ENCODE measurements at regions not wholly inside any gene's neighbourhood (a gene's known extent, or its start where the extent isn't known, plus 50 kb on each side); places are given as distances from the start of the nearest gene placed in this dataset.

DNA sequence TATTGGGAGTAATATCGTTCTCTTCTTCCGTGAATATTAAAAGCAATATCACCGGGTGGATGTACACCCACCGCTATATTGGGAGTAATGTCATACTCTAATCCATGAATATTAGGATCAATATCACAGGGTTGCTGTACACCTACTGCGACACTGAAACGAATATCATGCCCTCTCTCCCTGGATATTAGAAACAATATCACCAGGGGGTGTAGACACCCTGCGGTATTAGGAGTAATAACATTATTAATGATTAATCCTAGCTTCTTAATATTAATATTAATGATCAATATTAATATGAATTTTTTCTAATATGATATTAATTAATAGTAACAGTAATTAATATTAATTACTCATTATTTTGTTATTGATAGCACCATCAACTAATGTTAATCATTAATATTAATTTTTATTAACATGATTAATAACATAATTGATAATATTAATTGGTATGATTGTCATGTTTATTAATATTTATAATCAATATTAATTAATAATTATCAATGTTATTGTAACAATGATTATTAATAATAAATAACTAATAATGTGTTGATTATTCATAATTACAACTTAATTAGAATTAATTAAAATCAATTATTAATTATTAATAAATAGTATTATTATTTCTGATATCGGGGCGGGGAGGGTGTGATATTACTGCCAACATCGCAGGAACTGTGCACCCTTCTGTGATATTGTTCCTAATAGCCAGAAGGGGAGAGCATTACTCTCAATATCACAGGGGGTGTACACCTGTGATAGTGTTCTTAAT is 121.3 kb upstream of the C1GALT1 start:
- no peak for DNase-seq

DNA sequence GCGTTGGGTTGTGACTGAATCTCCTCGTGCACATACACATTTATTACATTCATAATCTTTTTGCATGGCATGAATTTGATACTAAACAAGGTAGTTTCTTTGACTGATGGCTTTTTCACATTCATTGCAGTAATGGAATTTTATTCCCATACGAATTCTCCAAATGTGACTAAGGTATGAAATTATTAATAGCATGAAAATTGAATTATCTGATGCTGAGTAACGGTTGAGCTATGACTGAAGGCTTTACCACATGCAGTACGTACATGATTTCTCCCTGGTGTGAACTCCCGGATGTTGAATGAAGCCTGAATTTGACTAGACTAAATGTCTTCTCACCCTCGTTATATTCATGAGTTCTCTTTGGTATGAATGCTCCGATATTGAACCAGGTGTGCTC is 104.4 kb upstream of the C1GALT1 start:
- no peak for DNase-seq

DNA sequence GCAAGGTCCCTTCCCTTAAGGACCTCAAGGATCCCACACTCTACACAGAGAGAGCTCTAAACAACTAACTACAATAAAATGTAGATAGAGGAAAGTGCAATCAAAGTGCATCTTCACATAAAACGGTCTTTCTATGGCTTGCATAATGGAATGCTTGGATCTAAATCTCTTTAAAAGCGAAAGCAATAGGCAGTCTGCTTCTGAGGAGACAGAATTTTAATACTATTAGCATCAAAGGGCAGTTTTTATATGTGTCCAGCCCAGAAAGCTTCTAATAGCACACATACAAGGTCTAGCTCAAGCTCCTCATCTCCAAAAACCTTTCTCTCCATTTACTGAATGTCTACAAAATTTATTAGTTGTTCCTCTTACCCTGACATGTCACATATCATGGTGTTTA is 101.5 kb upstream of the C1GALT1 start:
- no peak for DNase-seq

DNA sequence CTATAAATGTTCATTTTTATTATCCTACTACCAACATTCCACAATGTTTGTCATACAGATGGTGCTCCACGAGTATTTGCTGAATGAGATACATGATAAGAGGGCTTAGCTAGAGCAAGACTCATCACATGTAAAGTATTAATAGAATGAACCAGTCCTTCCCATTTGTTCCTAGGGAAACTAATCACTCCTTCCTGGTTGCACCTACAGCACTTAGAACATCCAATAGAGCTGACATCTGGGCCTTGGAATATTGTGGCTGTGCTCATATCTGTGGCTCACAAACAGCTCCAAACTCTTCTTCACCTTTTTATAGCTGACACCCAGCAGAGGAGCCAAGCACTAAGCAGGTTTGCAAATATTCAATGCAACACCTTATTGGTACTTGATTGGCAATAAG is 91.9 kb upstream of the C1GALT1 start:
- DNase-seq: no peak

DNA sequence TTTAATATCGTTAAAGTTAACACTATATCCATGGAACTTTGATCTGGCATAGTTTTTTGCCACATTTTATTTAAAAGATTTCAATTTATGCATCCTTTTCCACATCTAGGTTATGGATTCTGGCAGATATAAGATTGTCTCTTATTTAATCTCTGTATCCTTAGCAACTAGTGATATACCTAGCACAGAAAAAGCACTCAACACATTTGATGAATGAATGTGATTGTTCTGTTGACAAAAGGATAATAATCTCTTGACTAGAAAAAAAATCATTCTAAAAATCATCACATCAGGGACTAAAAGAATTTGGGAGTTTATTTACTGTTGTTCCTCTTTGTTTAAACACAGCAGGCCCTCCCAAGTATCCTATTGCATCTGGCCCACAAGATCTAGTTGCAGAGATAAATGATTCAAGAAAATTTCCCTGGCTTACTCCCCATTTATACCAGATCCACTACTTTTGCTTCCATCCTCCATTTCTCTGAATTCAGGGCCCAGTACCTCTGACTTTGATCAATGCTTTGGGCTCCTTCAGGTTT is 84.0 kb upstream of the C1GALT1 start:
- no peak for DNase-seq

DNA sequence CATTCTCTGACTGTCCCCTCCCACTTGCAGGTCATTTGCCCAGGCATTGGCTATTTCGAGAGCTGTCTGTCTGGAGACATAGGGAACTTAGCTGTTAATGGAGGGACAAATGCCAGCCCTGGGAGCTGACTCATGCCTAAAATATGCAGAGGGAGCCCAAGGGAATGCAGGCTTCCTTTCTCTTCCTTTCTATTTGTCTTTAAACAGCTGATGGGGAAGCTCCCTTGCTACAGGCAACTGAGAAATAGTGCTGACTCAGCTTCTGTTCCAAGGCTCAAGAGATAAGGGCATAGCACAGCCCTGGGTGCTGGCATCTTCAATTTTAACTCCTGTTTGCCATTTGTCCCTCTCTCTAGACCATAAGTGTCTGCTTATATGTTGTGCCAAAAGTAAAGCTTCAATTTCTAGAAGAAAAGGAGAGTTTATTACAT is 82.7 kb upstream of the C1GALT1 start:
- DNase-seq: peak; percentile 45

DNA sequence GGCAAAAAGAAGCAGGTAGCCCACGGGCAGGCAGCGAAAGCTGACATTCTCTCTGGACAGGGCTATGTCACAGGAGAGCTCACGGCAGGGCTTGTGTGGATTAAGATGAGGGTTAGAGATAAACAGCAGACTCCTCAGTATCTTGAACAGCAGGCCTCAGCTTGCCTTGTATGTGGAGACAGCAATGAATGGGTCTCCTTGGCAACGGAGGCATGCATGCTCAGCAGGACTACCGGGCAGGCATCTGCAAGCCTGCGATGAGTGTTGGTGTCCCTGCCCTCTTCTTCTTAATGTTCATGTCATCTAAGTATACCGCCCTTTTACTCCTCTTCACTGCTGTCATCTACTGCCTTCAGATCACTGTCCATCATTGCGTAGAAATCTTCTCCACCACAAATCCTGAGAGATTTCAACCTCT is 81.9 kb upstream of the C1GALT1 start:
- no peak for DNase-seq

DNA sequence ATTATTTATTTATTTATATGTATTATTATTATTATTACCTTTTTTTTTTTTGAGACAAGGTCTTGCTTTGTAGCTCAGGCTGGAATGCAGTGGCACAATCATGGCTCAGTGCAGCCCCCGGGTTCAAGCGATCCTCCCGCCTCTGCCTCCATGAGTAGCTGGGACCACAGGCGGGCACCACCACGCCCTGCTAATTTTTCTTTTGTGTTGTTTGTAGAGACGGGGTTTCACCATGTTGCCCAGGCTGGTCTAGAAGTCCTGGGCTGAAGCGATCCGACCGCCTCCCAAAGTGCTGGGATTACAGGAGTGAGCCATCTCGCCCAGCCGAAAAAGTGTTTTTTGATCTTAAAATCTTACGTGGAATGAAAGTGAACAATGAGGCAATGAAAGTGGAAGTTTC is 79.4 kb upstream of the C1GALT1 start:
- no peak for DNase-seq

DNA sequence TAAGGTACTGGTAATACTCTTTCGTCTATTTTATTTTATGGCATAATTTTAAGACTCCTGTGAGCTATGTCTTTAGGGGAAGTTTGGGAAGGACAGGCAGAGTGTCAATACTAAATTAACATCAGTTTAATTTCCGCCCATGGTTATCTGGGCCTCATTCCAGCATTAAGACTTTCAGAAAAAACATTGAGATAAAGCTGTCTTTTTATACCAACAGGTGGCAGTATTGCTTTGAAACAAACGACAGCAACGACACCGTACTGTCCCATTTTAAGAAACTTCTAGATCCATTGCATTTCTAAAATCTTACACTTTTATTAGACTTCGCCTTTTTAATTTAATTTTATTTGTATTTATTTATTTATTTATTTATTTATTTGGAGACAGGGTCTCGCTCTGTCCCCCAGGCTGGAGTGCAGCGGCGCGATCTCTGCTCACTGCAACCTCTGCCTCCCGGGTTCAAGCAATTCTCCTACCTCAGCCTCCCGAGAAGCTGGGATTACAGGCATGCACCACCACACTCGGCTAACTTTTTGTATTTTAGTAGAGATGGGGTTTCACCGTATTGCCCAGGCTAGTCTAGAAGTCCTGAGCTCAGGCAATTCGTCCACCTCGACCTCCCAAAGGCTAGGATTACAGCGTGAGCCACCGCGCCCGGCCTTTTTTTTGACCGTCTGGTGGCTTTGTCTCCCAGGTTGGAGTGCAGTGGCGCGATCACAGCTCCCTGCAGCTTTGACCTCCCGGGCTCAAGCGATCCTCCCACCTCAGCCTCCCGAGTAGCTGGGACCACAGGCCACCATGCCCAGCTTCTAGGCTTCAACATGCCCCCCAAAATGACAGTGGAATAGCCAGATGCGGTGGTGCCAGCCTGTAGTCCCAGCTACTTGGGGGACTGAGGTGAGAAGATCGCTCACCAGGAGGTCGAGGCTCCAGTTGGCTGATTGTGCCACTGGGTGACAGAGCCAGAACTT is 78.7 kb upstream of the C1GALT1 start:
- peak; percentile 51 for DNase-seq

DNA sequence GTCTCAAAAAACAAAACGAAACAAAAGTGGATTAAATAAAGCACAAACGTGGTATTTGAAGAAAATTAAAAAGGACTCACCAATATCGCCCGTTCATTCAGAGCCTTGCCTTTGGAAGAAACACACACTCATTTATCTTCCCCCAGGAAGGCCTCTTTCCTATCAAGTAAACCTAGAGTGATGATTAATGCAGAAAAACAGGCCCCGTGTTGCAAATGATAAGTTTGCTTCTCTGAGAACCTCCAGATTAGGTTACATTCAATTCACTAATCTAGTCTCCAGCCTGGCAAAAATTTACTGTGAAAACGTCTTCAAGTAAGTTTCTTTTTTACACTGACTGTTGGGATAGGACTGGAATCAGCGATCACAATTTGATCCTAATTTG is 78.0 kb upstream of the C1GALT1 start:
- DNase-seq: no peak

DNA sequence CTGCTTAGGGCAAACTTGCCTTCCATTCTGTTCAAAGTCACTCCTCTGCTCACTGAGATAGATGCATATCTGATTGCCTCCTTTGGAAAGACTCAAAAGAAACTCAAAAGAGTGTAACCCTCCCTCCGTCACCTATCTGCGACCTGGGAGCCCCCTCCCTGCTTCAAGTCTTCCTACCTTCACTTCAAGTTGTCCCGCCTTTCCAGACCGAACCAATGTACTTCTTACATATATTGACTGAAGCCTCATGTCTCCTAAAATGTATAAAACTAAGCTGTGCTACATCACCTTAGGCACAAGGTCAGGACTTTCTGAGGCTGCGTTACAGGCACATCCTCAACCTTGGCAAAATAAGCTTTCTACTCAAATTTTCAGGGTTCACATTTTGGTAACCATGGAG is 77.4 kb upstream of the C1GALT1 start:
- no peak for DNase-seq

DNA sequence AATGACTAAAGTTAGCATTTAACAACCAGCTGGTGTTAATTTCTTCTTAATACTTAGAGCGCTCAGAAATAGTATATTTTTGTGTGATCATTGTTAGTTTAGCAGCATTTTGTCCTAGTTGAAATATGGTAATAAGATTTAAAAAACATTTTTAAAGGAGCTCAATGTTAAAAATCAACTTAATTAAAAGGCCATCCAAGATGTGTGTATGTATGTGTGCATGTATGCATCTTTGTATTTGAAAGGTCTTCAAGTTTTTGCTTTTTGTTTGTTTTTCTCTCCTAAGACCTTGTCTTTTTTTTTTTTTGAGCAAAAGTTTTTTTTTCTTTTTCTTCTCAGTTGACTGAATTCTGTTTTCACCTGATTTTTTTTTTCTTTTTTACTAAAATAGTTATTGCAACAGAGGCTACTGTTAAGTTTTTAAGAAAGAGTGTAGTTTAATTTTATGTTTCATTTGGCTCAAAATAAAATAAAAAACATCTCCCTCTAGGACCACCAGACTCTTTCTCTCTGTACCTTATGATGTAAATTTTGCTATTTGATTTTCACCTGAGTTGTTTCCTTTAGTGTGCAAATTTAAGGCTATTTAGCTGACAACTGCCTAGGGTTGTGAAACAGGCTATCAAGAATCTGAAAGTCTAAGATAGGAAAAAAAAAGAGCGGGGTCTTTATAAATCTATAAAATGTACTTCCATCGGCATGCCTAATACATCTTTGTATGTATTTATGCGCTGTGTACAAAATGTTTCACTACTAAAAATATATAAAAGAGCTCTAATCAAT is 76.4 kb upstream of the C1GALT1 start:
- DNase-seq: no peak

DNA sequence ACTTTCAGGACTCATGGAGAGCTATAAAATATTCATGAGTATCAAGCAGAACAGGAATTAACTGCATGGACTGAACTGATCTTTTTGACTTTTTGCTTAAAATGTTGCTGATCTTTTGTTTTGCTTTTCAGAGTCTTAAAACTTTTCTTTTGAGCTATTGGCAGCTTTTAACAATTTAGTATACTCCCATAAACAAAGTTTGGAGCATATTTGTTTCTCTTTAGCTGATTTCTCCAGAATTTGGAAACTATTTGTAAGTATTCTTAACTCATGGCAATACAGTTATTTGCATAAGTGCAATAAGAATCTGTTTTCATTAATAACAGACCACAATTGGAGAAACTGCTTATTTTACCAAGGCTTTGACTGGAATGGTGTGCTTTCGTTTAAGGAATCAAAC is 73.4 kb upstream of the C1GALT1 start:
- DNase-seq: no peak

DNA sequence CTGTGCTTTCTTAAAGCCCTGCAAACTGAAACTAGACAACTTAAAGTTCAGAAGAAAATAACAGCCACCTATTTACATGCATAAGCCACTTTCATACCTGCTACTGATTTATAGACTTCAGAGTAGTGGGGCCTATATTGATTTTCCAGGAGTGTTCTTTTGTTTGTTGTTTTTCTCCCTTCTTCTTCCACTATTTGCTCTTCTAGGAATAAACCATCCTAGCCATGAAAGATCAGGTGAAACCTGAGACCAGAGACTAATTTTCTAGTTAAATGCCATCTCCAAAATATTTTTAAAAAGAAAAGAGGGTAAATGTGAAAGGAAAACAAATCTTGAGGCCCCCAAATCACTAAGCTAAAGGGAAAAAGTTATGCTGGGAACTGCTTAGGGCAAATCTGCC is 72.4 kb upstream of the C1GALT1 start:
- DNase-seq: no peak

DNA sequence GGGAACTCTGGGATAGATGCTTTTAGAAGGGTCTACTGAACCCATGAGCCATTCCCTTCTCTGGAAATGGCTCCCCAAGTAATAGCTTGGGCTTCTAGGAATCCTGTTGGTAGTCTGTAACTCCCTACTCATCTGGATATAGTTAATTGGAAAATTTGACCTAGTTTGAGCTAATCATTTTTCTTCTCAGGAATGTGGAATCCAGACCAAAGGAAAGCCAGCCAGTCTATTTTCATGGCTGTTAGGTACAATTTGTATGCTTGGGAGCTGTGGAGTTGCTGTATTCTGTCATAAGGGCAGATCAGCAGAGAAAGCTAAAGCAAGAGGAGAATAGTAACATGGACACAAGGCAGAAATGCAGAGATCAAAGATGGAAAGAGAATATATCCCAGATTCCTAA is 71.6 kb upstream of the C1GALT1 start:
- no peak for DNase-seq

DNA sequence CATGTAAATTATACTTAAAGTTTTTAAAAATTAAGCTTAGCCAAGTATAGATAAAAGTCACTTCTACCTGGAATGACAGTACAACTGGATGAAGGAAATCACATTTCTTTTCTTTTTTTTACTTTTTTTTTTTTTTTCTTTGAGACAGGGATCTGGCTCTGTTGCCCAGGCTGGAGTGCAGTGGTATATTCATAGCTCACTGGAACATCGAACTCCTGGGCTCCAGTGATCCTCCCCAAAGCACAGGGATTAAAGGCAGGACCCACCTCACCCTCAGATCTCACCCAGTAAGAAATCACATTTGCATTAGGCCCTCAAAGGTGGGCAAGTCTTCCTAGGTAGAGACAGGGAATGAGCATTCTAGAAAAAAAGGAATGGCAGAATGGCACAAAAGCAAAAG is 69.5 kb upstream of the C1GALT1 start:
- no peak for DNase-seq

DNA sequence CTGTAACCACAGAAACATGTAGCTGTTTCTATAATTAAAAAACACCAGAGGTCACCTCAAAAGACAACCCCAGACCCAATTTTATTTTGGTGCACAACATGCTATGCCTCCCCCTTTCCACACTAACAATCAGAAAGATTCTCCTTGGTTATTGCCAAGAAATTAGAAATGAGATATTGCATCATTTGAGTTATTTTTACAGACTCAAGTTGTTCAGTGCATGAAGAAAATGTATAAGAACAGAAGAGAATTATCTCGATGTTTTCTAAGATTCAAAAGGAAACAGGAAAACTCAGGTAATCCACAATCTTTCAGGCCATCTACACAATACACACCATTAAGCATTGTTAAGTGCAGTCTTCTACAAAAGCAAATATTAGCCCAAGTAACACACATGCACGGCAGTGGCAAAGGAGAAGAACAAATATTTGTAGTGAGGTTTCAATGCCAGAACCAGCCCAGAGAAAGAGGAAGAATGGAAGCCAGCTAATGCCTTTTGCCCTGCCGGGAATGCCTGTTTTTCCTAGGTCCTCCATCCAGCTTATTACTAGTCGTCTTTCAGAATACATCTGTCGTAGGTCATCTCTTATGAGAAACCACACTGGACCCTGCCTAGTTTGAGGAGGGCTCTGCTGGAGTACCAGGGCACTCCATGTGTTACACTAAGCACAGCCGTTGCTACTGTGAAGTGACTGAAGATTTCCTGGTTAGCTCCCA is 67.6 kb upstream of the C1GALT1 start:
- DNase-seq: no peak

DNA sequence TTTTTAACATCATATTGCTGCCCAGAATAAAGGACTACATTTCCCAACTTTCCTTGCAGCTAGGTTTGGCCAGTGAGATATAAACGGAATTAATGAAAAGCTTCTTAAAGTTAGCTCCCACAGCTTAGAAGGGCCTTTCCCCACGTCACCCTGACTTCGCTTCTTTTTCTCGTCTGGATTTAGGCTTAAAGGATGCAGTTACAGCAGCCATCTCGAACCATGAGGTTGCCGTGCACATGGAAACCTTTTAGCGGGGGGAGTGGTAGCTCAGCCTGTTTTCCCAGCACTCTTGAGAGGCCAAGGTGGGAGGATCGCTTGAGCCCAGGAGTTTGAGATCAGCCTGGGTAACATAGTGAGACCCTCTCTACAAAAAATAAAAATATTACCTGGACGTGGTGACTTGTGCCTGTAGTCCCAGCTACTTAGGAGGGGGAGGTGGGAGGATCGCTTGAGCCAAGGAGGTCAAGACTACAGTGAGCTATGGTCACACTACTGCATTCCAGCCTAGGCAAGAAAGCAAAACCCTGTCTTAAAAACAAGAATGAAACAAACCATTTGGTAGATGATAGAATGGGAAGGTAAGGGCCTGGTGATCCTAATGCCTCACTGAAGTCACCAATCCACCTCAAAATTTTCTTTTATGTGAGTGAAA is 64.3 kb upstream of the C1GALT1 start:
- no peak for DNase-seq

DNA sequence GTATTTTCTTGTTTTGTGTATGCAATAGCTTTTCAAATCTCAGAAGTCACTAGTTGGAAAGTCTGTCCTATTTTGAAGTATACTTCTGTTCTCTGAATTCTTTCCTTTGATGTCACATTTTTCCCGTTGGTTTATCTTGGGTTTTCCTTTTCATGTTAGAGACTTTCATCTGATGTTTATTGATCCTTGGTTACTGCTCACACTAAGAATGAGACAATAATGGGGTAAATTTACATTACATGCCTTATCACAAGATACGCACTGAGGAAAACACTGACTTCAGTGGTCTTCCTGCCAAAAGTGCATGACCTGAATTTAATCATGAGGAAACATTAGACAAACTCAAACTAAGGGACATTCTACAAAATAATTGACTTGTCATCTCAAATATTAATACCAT is 63.5 kb upstream of the C1GALT1 start:
- no peak for DNase-seq

DNA sequence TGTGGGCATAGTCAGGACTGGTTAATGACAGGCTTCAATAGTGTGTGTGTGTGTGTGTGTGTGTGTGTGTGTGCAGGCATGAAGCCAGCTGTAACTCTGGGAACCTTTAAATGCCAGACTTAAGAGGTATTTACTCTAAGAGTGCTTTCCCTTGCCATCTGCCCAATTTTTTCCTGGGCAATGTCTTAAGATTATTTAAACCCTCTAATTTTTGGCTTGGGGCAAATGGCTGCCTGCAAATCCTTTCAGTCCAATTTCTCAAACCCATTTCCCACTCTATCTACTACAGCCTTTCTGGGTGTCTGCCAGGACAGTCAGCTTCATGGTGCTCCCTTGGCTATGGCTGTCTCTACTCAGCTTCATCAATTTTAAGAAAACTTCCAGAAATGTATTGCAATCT is 62.6 kb upstream of the C1GALT1 start:
- DNase-seq: no peak

DNA sequence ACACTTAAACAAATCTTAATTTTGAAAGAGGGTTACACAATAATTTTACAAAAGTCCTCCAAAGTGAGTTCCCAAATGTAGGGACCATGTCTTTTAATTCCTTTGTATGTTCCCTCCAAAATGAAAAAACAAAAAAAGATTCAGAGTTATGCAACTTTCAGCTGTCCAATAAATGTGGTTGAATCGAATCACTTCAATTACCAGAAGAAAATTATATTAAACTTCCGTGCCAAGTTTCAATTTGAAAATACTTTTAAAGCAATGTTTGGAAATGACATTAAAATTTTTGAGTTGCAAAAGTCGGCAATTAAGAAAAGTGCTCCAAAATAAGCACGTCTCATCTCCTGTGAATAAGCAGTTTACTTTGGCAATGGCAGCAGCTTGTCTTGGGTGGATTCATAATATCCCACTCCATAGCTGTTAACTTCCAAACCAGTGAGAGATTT is 60.3 kb upstream of the C1GALT1 start:
- DNase-seq: no peak

Measured in GDM1 (cell line).